ENCODE measurements at regions not wholly inside any gene's neighbourhood (a gene's known extent, or its start where the extent isn't known, plus 50 kb on each side); places are given as distances from the start of the nearest gene placed in this dataset.

- ATAC-seq (no peak), DNase-seq (no peak)
- peaks cover 0 to 33% of the 10 kb centered on the region in 2 donors for H3K9me3 ChIP-seq
Observed at GRCh38 chr10:83250396-83250795, 888.9 kb upstream of the GHITM start.

GRCh38 chr10:83252169-83252568 lies 887.1 kb upstream of the GHITM start:
- no peak for DNase-seq
- intact Hi-C loops (cut with DNase I): no loop called here
- Histone ChIP-seq H3K27ac (no peak overlapping the region), H3K4me1 (no peaks in the 10 kb centered on the region), H3K36me3 (no peaks in the 10 kb centered on the region), H3K27me3 (no peaks in the 10 kb centered on the region), H3K4me3 (no peak overlapping the region), H3K9me3 (peaks cover 0 to 34% of the 10 kb centered on the region in 2 donors)
- TF ChIP-seq CTCF (IDR thresholded peaks at IDR 0.05): no peak
- ATAC-seq: no peak

More at GRCh38 chr10:83250396-83250795, 888.9 kb upstream of the GHITM start:
- TF ChIP-seq CTCF (IDR thresholded peaks at IDR 0.05): no peak
- Histone ChIP-seq H3K4me3 (no peak overlapping the region), H3K36me3 (no peaks in the 10 kb centered on the region), H3K27me3 (no peaks in the 10 kb centered on the region), H3K27ac (no peak overlapping the region), H3K4me1 (no peaks in the 10 kb centered on the region)
- intact Hi-C loops (cut with DNase I): no loop called here

GRCh38 chr10:83252596-83252995 lies 886.7 kb upstream of the GHITM start:
- intact Hi-C loops (cut with DNase I): no loop called here
- no peaks in the 10 kb centered on the region for H3K4me1 ChIP-seq
- H3K9me3 ChIP-seq: peaks cover 0 to 34% of the 10 kb centered on the region in 2 donors
- no peaks in the 10 kb centered on the region for H3K36me3 ChIP-seq
- DNase-seq: no peak
- H3K27ac ChIP-seq: no peak overlapping the region
- no peaks in the 10 kb centered on the region for H3K27me3 ChIP-seq
- ATAC-seq: no peak
- TF ChIP-seq CTCF (IDR thresholded peaks at IDR 0.05): no peak
- no peak overlapping the region for H3K4me3 ChIP-seq

- no peak for TF ChIP-seq CTCF (IDR thresholded peaks at IDR 0.05)
- peaks cover 0 to 34% of the 10 kb centered on the region in 2 donors for H3K9me3 ChIP-seq
- H3K27ac ChIP-seq: no peak overlapping the region
- no peak overlapping the region for H3K4me3 ChIP-seq
- intact Hi-C loops (cut with DNase I): no loop called here
- H3K27me3 ChIP-seq: no peaks in the 10 kb centered on the region
- no peaks in the 10 kb centered on the region for H3K4me1 ChIP-seq
- no peak for ATAC-seq
- no peak for DNase-seq
- no peaks in the 10 kb centered on the region for H3K36me3 ChIP-seq
Observed at GRCh38 chr10:83253011-83253671, 886.2 kb upstream of the GHITM start.

- intact Hi-C loops (cut with DNase I): no loop called here
- Histone ChIP-seq H3K27ac (no peak overlapping the region), H3K9me3 (peaks cover 0 to 37% of the 10 kb centered on the region in 2 donors), H3K4me3 (no peak overlapping the region), H3K27me3 (no peaks in the 10 kb centered on the region), H3K4me1 (no peaks in the 10 kb centered on the region), H3K36me3 (no peaks in the 10 kb centered on the region)
- no peak for ATAC-seq
- DNase-seq: no peak
- no peak for TF ChIP-seq CTCF (IDR thresholded peaks at IDR 0.05)
Observed at GRCh38 chr10:83254698-83255097, 884.6 kb upstream of the GHITM start.
